Peyer's patch (tissue), 4 donors: ENCODE measurements at regions not wholly inside any gene's neighbourhood (a gene's known extent, or its start where the extent isn't known, plus 50 kb on each side); places are given as distances from the start of the nearest gene placed in this dataset.

Experiments used
- POLR2A ChIP-seq, 2 donors: fragments of 450-650 bp; IDR thresholded peaks; one replicate each; pipeline ENCODE4 v1.5.1; 2017; ENCODE audit warnings: antibody characterized with exemption in 2 of 2, mild to moderate bottlenecking in 2 of 2, moderate library complexity in 2 of 2
- TF ChIP-seq, protein P1 (sequence below), 6 experiments: fragments of 450-650 bp in 4 of 6; fragments of 200-600 bp in 2 of 6; sonication (generic) in 1 of 6; IDR thresholded peaks; one replicate each; pipeline ENCODE4 v1.5.1; 2017 to 2019; ENCODE audit warnings: antibody characterized with exemption in 6 of 6, mild to moderate bottlenecking in 3 of 6, moderate library complexity in 1 of 6

DNA sequence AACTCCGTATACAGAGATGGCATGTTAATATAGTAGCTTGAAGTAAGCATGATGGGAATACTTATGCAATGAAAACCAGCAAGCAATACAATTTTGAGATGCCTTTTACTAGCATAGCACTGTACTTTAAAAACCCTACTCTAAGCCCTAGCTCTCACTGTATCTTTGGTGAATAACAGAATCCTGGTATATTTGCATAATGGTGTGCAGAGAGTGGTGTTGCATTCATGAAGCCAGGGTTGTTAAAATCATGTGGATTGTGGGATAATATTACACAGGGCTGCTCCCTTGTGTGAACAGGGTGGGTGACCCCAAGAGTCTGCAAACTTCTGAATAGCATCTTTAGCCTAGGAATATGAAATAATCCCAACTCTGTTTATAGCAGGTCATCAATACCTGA is 105.2 kb upstream of the BMP2 start:
- TF ChIP-seq, protein P1, sequence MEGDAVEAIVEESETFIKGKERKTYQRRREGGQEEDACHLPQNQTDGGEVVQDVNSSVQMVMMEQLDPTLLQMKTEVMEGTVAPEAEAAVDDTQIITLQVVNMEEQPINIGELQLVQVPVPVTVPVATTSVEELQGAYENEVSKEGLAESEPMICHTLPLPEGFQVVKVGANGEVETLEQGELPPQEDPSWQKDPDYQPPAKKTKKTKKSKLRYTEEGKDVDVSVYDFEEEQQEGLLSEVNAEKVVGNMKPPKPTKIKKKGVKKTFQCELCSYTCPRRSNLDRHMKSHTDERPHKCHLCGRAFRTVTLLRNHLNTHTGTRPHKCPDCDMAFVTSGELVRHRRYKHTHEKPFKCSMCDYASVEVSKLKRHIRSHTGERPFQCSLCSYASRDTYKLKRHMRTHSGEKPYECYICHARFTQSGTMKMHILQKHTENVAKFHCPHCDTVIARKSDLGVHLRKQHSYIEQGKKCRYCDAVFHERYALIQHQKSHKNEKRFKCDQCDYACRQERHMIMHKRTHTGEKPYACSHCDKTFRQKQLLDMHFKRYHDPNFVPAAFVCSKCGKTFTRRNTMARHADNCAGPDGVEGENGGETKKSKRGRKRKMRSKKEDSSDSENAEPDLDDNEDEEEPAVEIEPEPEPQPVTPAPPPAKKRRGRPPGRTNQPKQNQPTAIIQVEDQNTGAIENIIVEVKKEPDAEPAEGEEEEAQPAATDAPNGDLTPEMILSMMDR (IDR thresholded peaks at IDR 0.05): no peak
- TF ChIP-seq POLR2A (IDR thresholded peaks at IDR 0.05): no peak
